NB4 (cell line): ENCODE measurements at regions not wholly inside any gene's neighbourhood (a gene's known extent, or its start where the extent isn't known, plus 50 kb on each side); places are given as distances from the start of the nearest gene placed in this dataset.

Experiments
- CTCF ChIP-seq: IDR thresholded peaks from one replicate; pipeline ENCODE4 v1.5.1; 2012; ENCODE audit warnings: low read depth, low read length
- MYC ChIP-seq: IDR thresholded peaks from 2 replicates; pipeline ENCODE4 v1.6.1; 2011; ENCODE audit warnings: low read depth, low read length
- POLR2A ChIP-seq: IDR thresholded peaks from 2 replicates; pipeline ENCODE4 v1.6.1; 2011; ENCODE audit warnings: mild to moderate bottlenecking; ENCODE audit not compliant: insufficient read length; ENCODE audit errors: extremely low read depth

- no peak for TF ChIP-seq CTCF
- no peak for TF ChIP-seq POLR2A
- no peak for TF ChIP-seq MYC
Observed at GRCh38 chr11:112548641-112549040, 288.0 kb upstream of the PLET1 start.
